GM20431 (cell line): ENCODE measurements at regions not wholly inside any gene's neighbourhood (a gene's known extent, or its start where the extent isn't known, plus 50 kb on each side); places are given as distances from the start of the nearest gene placed in this dataset.
"Not testable (repeated sequence)": the region's sequence is repeated elsewhere in the genome, so short reads cannot be mapped to it uniquely, and the experiment has no call there.

Experiments used
- in situ Hi-C: fragments of 300-500 bp; cut with MseI, MboI; formaldehyde crosslinking; loops from one replicate; pipeline ENCODE4 v1.15.0; 2020; ENCODE audit warnings: low sequenced_read_pairs; ENCODE audit not compliant: unreplicated experiment

- in situ Hi-C loops = no loop called here
These were observed 154.9 kb downstream of the ALDH8A1 start for GRCh38 chr6:134795001-134795400.

- in situ Hi-C loops = not testable (repeated sequence)
These were observed 158.6 kb downstream of the ALDH8A1 start for GRCh38 chr6:134791243-134791843.

DNA sequence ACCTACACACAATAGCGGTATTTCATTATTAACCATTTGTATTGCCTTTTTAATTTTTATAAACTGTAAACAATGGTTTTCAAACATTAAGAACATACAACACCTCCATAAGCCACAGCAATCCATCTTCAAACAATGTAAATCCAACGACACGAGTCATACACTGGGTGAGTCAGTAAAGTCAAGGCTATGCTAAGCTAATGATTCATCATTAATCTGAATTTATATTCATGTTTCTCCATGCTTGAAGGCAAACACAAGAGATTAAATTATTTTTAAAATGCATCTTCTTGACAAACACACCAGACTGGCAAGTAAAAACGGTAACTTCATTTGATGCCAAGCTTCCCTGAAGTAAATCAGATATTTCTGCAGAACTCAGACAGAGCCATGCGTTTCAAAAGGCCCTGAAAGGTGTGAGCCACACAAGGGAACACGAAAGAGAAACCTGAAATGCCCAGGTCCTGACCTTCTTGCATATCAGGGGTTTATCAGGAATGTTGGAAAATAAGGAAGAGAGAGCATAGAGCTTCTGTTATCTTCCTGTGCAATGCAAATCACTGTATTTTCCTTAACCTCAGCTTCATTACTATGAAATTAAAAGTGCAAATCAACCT is 162.5 kb downstream of the ALDH8A1 start:
- in situ Hi-C loops = no loop called here

GRCh38 chr6:134784336-134784735 is 165.6 kb downstream of the ALDH8A1 start:
- in situ Hi-C loops = no loop called here

DNA sequence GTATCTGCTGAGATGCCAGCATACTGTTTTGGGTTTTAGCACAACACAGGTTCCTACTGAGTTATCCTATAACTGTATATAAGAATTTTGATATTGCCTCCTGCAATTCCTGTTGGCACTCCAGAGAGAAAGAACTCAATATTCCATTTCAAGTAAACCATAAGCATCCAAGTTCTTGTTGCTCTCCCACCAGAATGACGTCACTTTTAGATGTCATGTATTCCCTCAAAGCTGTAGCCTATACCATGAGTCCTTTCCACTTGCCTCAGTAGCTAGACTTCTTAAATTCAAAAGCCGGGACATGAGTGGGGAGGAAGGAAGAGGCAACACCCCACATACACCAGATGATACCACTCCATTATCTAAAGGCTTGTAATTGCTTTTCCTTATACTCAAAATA is 171.5 kb downstream of the ALDH8A1 start:
- in situ Hi-C loops = no loop called here

DNA sequence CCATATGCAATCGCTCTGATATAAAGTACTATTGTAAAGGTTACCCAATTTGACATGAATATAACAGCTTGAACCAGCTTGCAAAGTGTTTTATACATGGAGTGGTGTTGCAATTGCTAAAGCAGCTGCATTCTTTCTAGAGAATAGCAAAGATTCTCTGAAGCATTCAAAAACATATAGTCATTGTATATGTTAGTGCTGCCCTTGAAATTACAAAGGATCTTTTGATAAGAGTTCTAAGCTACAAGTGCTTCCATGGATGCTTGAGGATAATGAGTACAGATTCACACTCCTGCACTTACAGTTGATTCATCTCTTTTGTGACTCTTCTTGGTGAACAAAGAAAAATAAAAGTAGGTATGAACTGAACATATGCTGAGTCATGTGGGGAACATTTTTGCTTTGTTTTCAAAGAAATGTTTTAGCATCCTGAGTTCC is 175.7 kb downstream of the ALDH8A1 start:
- in situ Hi-C loops = no loop called here

GRCh38 chr6:134772671-134773360 is 177.1 kb downstream of the ALDH8A1 start:
- in situ Hi-C loops = no loop called here

DNA sequence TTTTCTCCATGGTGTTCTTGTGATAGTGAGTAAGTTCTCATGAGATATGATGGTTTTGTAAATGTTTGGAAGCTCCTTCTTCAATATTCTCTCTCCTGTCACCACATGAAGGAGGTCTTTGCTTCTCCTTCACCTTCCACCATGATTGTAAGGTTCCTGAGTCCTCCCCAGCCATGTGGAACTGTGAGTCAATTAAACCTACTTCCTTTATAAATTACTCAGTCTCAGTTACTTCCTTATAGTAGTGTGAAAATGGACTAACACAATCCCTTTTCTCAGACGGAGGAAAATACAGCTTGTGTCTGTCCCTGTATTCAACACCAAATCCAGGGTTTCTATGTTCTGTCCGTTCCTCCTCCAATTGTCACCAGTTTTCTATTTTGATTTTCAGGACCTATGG is 181.0 kb downstream of the ALDH8A1 start:
- in situ Hi-C loops = no loop called here

GRCh38 chr6:134766497-134766896 is 183.4 kb downstream of the ALDH8A1 start:
- in situ Hi-C loops = no loop called here

GRCh38 chr6:134764741-134765140 is 185.2 kb downstream of the ALDH8A1 start:
- in situ Hi-C loops = no loop called here

GRCh38 chr6:134763575-134763974 is 186.3 kb downstream of the ALDH8A1 start:
- in situ Hi-C loops = not testable (repeated sequence)

GRCh38 chr6:134758621-134759020 is 191.3 kb downstream of the ALDH8A1 start:
- in situ Hi-C loops = no loop called here

DNA sequence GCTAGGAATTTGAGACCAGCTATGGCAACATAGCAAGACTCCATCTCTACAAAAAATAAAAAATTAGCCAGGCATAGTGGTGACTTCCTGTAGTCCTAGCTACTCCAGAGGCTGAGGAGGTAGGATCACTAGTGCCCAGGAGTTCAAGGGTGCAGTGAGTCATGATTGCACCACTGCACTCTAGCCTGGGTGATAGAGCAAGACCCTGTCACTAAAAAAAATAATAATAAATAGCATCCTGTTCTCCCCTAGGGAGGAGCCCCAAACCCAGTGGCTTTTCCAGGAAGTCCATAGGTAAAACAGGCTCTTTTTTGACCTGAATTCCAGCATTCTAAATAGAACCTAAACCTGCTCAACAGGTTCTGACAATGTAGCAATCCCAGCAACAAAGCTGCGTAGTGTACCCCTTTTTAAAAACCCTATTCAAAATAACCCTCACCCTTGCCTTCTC is 192.0 kb downstream of the ALDH8A1 start:
- in situ Hi-C loops = no loop called here

GRCh38 chr6:134756374-134757025 is 193.4 kb downstream of the ALDH8A1 start:
- in situ Hi-C loops = no loop called here

GRCh38 chr6:134754013-134754690 is 195.7 kb downstream of the ALDH8A1 start:
- in situ Hi-C loops = no loop called here

DNA sequence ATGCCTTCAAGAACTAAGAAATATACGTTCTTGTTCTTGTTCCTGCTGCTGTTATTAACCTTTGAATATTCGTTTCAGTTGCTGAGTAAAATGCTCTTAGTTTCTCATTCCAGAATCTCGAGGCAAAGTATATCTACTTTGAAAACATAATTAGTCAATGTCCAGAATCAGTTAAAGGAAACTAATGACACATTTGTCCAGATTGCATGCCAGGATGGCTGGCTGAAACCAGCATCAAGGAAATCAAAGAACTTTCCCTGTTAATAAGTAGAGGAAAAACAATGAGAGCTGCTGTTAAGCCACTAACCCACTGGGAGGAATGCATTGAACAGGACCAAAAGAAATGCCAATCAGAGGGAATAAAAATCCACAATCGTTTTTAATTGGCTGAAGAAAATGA is 196.9 kb downstream of the ALDH8A1 start:
- in situ Hi-C loops = no loop called here

DNA sequence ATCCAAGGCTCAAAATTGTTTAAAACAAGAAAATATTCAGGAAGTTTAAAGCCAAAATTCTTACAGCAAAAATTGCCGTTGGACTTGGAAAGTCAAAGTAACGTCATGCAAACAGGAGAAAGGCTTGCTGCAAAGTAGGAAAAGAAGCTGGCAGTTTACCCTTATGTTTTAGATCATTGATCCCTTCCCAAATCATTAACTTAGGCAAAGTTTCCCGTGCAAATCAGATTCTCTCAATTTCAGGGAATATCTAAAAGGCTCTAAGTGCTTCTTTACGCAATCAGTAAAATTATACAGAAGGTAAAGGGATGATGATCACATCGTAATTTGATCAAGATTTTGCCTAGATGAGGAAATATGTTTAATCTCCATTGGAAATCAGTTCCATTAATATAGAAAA is 197.5 kb downstream of the ALDH8A1 start:
- in situ Hi-C loops = no loop called here

- in situ Hi-C loops = no loop called here
These were observed 199.2 kb downstream of the ALDH8A1 start for GRCh38 chr6:134750669-134751068.

DNA sequence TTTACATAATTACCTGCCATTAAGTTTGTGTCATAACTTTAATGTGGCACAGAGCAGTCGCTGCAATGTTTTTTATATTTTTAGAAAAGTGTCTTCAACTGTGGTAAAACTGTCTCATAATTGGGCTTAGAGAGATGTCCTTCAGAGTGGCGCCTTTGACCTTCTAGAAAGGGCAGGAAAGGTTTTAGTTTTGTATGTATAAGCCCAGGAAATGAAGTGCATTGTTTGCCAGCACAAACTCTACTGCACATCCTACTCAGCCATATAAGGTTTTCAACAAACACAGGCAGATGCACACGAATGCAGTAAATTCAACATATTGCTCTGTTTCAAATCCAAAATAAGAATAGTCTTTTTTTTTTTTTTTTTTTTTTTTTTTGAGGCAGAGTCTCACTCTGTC is 201.4 kb downstream of the ALDH8A1 start:
- in situ Hi-C loops = no loop called here

GRCh38 chr6:134747197-134747596 is 202.7 kb downstream of the ALDH8A1 start:
- in situ Hi-C loops = not testable (repeated sequence)
